ENCODE measurements at regions not wholly inside any gene's neighbourhood (a gene's known extent, or its start where the extent isn't known, plus 50 kb on each side); places are given as distances from the start of the nearest gene placed in this dataset.

DNA sequence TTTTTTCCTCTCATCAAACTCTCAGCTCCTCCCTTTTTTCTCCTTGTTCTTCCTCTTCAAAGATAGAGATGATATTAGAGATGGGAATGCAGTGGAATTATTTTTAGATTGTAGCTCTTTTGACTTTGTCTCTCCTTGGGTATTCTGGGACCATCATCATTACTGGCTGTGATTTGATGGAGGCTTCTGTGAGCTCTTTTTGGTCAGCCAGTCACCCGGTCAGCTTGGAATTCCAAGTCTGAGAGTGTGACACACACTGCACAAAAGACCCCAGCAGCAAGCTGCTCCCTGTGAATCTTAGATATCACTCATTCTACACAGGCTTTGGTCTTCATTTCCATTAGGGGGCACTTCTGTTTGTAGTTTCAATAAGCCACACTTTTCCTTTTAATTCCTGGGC lies 51.6 kb upstream of the NEK7 start:
- no peak for DNase-seq
- no peaks in the 10 kb centered on the region for H3K36me3 ChIP-seq (ENCODE audit: insufficient read depth, low read length)
- no peaks in the 10 kb centered on the region for H3K27me3 ChIP-seq (ENCODE audit: insufficient read depth, low read length, poor library complexity)
- no peaks in the 10 kb centered on the region for H4K20me1 ChIP-seq (ENCODE audit: insufficient read depth, low read length)
- peaks cover 30% of the 10 kb centered on the region for H3K4me1 ChIP-seq (ENCODE audit: insufficient read depth, low read length)
- H2AFZ ChIP-seq (ENCODE audit: low read depth, low read length), result no peak overlapping the region
- no peak overlapping the region for H3K9ac ChIP-seq (ENCODE audit: low read depth, low read length)
- no peaks in the 10 kb centered on the region for H3K9me3 ChIP-seq (ENCODE audit: insufficient read depth, low read length, severe bottlenecking)
- no peaks in the 10 kb centered on the region for H3K79me2 ChIP-seq (ENCODE audit: insufficient read depth, low read length)
- no peak overlapping the region for H3K4me3 ChIP-seq (ENCODE audit: low read depth in 1 of 2, low read length in 2 of 2)
- no peak overlapping the region for H3K4me2 ChIP-seq (ENCODE audit: insufficient read depth, low read length)
- H3K27ac ChIP-seq (ENCODE audit: low read length), result no peak overlapping the region
- no peak for ATAC-seq (ENCODE audit: insufficient read depth, low read depth)
- no peak for TF ChIP-seq EZH2 (IDR thresholded peaks at IDR 0.05; ENCODE audit: borderline replicate concordance, low read depth, low read length, severe bottlenecking)
- TF ChIP-seq, protein P1, sequence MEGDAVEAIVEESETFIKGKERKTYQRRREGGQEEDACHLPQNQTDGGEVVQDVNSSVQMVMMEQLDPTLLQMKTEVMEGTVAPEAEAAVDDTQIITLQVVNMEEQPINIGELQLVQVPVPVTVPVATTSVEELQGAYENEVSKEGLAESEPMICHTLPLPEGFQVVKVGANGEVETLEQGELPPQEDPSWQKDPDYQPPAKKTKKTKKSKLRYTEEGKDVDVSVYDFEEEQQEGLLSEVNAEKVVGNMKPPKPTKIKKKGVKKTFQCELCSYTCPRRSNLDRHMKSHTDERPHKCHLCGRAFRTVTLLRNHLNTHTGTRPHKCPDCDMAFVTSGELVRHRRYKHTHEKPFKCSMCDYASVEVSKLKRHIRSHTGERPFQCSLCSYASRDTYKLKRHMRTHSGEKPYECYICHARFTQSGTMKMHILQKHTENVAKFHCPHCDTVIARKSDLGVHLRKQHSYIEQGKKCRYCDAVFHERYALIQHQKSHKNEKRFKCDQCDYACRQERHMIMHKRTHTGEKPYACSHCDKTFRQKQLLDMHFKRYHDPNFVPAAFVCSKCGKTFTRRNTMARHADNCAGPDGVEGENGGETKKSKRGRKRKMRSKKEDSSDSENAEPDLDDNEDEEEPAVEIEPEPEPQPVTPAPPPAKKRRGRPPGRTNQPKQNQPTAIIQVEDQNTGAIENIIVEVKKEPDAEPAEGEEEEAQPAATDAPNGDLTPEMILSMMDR (IDR thresholded peaks at IDR 0.05; ENCODE audit: borderline replicate concordance, extremely low read depth, low read length, poor library complexity, severe bottlenecking), result no peak

DNA sequence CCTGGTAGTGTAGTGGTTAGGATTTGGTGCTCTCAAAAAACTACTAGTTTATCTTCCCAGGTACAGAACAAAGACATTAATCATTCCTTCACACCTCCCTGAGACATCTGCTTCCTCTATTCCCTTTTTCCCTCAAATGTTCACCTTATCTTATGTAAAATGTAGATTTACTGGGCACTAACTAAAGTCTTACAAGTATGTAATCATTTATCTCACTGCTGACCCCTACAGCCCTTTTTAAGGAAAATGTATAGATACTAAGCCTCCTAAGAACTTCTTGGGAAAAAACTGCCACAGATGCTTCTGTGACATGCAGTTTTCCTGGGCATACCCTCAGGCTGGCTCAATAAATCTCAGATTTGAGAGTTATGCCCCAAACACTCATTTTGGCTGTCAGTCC lies 50.8 kb upstream of the NEK7 start:
- Histone ChIP-seq H3K27me3 (ENCODE audit: insufficient read depth, low read length, poor library complexity) (no peaks in the 10 kb centered on the region), H3K9me3 (ENCODE audit: insufficient read depth, low read length, severe bottlenecking) (no peaks in the 10 kb centered on the region), H3K4me3 (ENCODE audit: low read depth in 1 of 2, low read length in 2 of 2) (no peak overlapping the region), H4K20me1 (ENCODE audit: insufficient read depth, low read length) (no peaks in the 10 kb centered on the region), H2AFZ (ENCODE audit: low read depth, low read length) (no peak overlapping the region), H3K9ac (ENCODE audit: low read depth, low read length) (no peak overlapping the region), H3K4me1 (ENCODE audit: insufficient read depth, low read length) (peaks cover 27% of the 10 kb centered on the region), H3K27ac (ENCODE audit: low read length) (no peak overlapping the region), H3K36me3 (ENCODE audit: insufficient read depth, low read length) (no peaks in the 10 kb centered on the region), H3K4me2 (ENCODE audit: insufficient read depth, low read length) (no peak overlapping the region), H3K79me2 (ENCODE audit: insufficient read depth, low read length) (no peaks in the 10 kb centered on the region)
- ATAC-seq (ENCODE audit: insufficient read depth, low read depth) (no peak), DNase-seq (no peak)
- TF ChIP-seq, protein P1 (IDR thresholded peaks at IDR 0.05; ENCODE audit: borderline replicate concordance, extremely low read depth, low read length, poor library complexity, severe bottlenecking), result no peak
- no peak for TF ChIP-seq EZH2 (IDR thresholded peaks at IDR 0.05; ENCODE audit: borderline replicate concordance, low read depth, low read length, severe bottlenecking)

Measured in DND-41 (cell line).